ENCODE measurements at regions not wholly inside any gene's neighbourhood (a gene's known extent, or its start where the extent isn't known, plus 50 kb on each side); places are given as distances from the start of the nearest gene placed in this dataset.

GRCh38 chr6:91664327-91664959 is 1077.6 kb upstream of the MAP3K7 start:
- intact Hi-C loops (cut with DNase I) = no loop called here
- no peak for DNase-seq (ENCODE audit: low spot score)

- no peak for DNase-seq (ENCODE audit: low spot score)
- intact Hi-C loops (cut with DNase I) = no loop called here
These were observed 1074.0 kb upstream of the MAP3K7 start for GRCh38 chr6:91660893-91661292.

GRCh38 chr6:91659891-91660290 is 1073.0 kb upstream of the MAP3K7 start:
- intact Hi-C loops (cut with DNase I) = no loop called here
- DNase-seq (ENCODE audit: low spot score) = no peak

- no peak for DNase-seq (ENCODE audit: low spot score)
- intact Hi-C loops (cut with DNase I) = no loop called here
These were observed 1067.9 kb upstream of the MAP3K7 start for GRCh38 chr6:91654793-91655192.

GRCh38 chr6:91654357-91654756 is 1067.5 kb upstream of the MAP3K7 start:
- DNase-seq (ENCODE audit: low spot score) = no peak
- intact Hi-C loops (cut with DNase I) = no loop called here

GRCh38 chr6:91653895-91654294 is 1067.0 kb upstream of the MAP3K7 start:
- intact Hi-C loops (cut with DNase I) = no loop called here
- no peak for DNase-seq (ENCODE audit: low spot score)

- intact Hi-C loops (cut with DNase I) = no loop called here
- DNase-seq (ENCODE audit: low spot score) = no peak
These were observed 1066.3 kb upstream of the MAP3K7 start for GRCh38 chr6:91653076-91653723.

GRCh38 chr6:91646649-91647048 is 1059.8 kb upstream of the MAP3K7 start:
- intact Hi-C loops (cut with DNase I) = no loop called here

GRCh38 chr6:91645811-91646210 is 1058.9 kb upstream of the MAP3K7 start:
- intact Hi-C loops (cut with DNase I) = no loop called here

More at GRCh38 chr6:91646649-91647048, 1059.8 kb upstream of the MAP3K7 start:
- DNase-seq (ENCODE audit: low spot score) = no peak

GRCh38 chr6:91637217-91637616 is 1050.3 kb upstream of the MAP3K7 start:
- DNase-seq (ENCODE audit: low spot score) = no peak
- intact Hi-C loops (cut with DNase I) = no loop called here

More at GRCh38 chr6:91645811-91646210, 1058.9 kb upstream of the MAP3K7 start:
- DNase-seq (ENCODE audit: low spot score) = no peak

GRCh38 chr6:91634791-91635190 is 1047.9 kb upstream of the MAP3K7 start:
- intact Hi-C loops (cut with DNase I) = no loop called here
- DNase-seq (ENCODE audit: low spot score) = no peak

GRCh38 chr6:91633374-91634111 is 1046.7 kb upstream of the MAP3K7 start:
- intact Hi-C loops (cut with DNase I) = no loop called here
- no peak for DNase-seq (ENCODE audit: low spot score)

GRCh38 chr6:91632308-91632707 is 1045.4 kb upstream of the MAP3K7 start:
- no peak for DNase-seq (ENCODE audit: low spot score)
- intact Hi-C loops (cut with DNase I) = no loop called here

GRCh38 chr6:91631227-91631626 is 1044.4 kb upstream of the MAP3K7 start:
- DNase-seq (ENCODE audit: low spot score) = no peak
- intact Hi-C loops (cut with DNase I) = no loop called here

- intact Hi-C loops (cut with DNase I) = no loop called here
- DNase-seq (ENCODE audit: low spot score) = no peak
These were observed 1040.0 kb upstream of the MAP3K7 start for GRCh38 chr6:91626911-91627310.

- DNase-seq (ENCODE audit: low spot score) = no peak
- intact Hi-C loops (cut with DNase I) = no loop called here
These were observed 1026.6 kb upstream of the MAP3K7 start for GRCh38 chr6:91613481-91613880.

GRCh38 chr6:91611190-91611589 is 1024.3 kb upstream of the MAP3K7 start:
- no peak for DNase-seq (ENCODE audit: low spot score)
- intact Hi-C loops (cut with DNase I) = no loop called here

GRCh38 chr6:91608428-91608827 is 1021.6 kb upstream of the MAP3K7 start:
- intact Hi-C loops (cut with DNase I) = no loop called here
- no peak for DNase-seq (ENCODE audit: low spot score)

GRCh38 chr6:91606148-91606901 is 1019.5 kb upstream of the MAP3K7 start:
- DNase-seq (ENCODE audit: low spot score) = no peak
- intact Hi-C loops (cut with DNase I) = no loop called here

- DNase-seq (ENCODE audit: low spot score) = no peak
These were observed 1013.7 kb upstream of the MAP3K7 start for GRCh38 chr6:91600561-91600960.

More at GRCh38 chr6:91600561-91600960, 1013.7 kb upstream of the MAP3K7 start:
- intact Hi-C loops (cut with DNase I) = no loop called here
